Medulla oblongata (tissue), 1 donor: ENCODE measurements at regions not wholly inside any gene's neighbourhood (a gene's known extent, or its start where the extent isn't known, plus 50 kb on each side); places are given as distances from the start of the nearest gene placed in this dataset.

Experiments
- DNase-seq: peaks from one replicate; pipeline ENCODE4 v3.0.0-alpha.2; 2015; ENCODE audit errors: extremely low spot score

GRCh38 chr13:73261739-73262216 lies 203.0 kb downstream of the KLF5 start:
- DNase-seq: no peak

GRCh38 chr13:73259061-73260017 lies 200.5 kb downstream of the KLF5 start:
- DNase-seq: no peak

GRCh38 chr13:73258406-73258805 lies 199.6 kb downstream of the KLF5 start:
- no peak for DNase-seq

GRCh38 chr13:73254827-73255226 lies 196.0 kb downstream of the KLF5 start:
- DNase-seq: no peak

GRCh38 chr13:73251626-73252265 lies 192.9 kb downstream of the KLF5 start:
- no peak for DNase-seq

- DNase-seq: no peak
These were observed 191.3 kb downstream of the KLF5 start for GRCh38 chr13:73250061-73250460.

GRCh38 chr13:73248711-73249580 lies 190.1 kb downstream of the KLF5 start:
- no peak for DNase-seq

- DNase-seq: no peak
These were observed 189.3 kb downstream of the KLF5 start for GRCh38 chr13:73248154-73248553.

- DNase-seq: no peak
These were observed 186.4 kb downstream of the KLF5 start for GRCh38 chr13:73245246-73245645.

GRCh38 chr13:73244467-73244866 lies 185.7 kb downstream of the KLF5 start:
- DNase-seq: no peak

GRCh38 chr13:73242515-73243015 lies 183.8 kb downstream of the KLF5 start:
- DNase-seq: no peak

GRCh38 chr13:73240193-73240592 lies 181.4 kb downstream of the KLF5 start:
- DNase-seq: no peak

GRCh38 chr13:73235385-73235784 lies 176.6 kb downstream of the KLF5 start:
- DNase-seq: peak; percentile 9

- no peak for DNase-seq
These were observed 172.7 kb downstream of the KLF5 start for GRCh38 chr13:73231471-73231870.

GRCh38 chr13:73230716-73231115 lies 171.9 kb downstream of the KLF5 start:
- no peak for DNase-seq

GRCh38 chr13:73228546-73228945 lies 169.7 kb downstream of the KLF5 start:
- DNase-seq: no peak

GRCh38 chr13:73225990-73226389 lies 167.2 kb downstream of the KLF5 start:
- DNase-seq: no peak

- no peak for DNase-seq
These were observed 165.9 kb downstream of the KLF5 start for GRCh38 chr13:73224703-73225102.

GRCh38 chr13:73223372-73223781 lies 164.6 kb downstream of the KLF5 start:
- DNase-seq: no peak

- DNase-seq: no peak
These were observed 164.0 kb downstream of the KLF5 start for GRCh38 chr13:73222627-73223305.
